ENCODE measurements at regions not wholly inside any gene's neighbourhood (a gene's known extent, or its start where the extent isn't known, plus 50 kb on each side); places are given as distances from the start of the nearest gene placed in this dataset.
A peak's percentile ranks its signal among the peaks of the same experiment; 100 is the strongest.
"Not testable (repeated sequence)": the region's sequence is repeated elsewhere in the genome, so short reads cannot be mapped to it uniquely, and the experiment has no call there.

DNA sequence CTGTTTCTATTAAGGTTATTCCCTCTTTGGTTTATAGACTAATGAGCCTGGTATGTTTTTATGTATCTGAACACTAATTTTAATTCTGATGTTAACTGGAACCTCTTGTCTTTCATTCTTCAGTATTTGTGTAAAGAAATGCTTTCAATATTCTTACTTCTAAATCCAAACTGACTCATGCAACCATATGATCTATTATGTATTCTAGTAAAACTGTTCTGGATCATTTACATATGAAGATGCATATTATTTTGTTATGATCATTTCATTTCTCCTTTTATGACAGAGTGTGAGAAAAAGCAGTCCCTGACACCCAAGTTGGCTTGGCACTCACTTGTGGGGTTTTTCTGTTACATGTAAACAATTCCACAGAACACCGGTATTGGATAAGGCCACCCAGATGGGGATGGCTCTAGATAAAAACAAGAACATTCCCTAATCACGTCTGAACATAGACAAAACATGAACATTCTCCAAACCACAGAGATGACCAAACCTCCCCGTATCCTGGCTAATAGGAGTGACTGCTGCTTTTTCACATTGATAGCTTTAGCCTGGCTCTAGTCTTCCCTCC, 72.2 kb upstream of the EPHB3 start:
- Mint-ChIP-seq H3K27ac (no peak overlapping the region), H3K27me3 (peaks cover 60% of the 10 kb centered on the region), H3K9me3 (no peaks in the 10 kb centered on the region), H3K36me3 (no peaks in the 10 kb centered on the region), H3K4me3 (no peak overlapping the region), H3K4me1 (peaks cover 5% of the 10 kb centered on the region)
- no peak for DNase-seq

- H3K4me3 Mint-ChIP-seq, result no peak overlapping the region
These were observed 70.5 kb upstream of the EPHB3 start for GRCh38 chr3:184491011-184491576.

DNA sequence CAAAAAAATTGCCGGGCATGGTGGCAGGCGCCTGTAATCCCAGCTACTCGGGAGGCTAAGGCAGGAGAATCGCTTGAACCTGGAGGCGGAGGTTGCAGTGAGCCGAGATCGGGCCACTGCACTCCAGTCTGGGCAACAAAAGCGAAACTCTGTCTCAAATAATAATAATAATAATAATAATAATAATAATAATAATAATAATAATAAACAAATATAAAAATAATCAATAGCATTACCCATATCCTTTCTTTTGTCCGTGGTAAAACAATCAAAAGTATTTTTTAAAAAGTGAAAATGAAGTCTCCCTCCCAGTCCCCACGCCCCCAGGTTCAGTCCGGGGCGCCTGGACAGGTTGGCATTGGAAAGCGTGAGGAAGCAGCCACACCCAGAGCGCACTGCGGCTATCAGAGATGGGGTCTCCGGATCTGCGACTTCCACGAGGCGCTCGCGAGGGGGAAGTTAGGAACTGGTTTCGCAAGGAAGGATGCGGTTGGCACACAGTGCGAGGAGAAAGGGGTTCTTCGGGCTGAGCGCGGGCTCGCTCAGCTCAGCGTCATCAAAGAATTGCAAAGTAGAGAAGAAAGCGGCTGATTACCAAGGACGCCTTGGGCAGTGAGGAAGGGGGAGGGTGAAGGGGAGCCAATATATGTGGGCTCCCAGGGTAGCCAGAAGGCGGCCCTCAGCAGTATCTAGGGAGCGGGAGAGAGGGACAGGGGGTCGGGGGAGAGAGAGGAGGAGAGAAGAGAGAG, 69.5 kb upstream of the EPHB3 start:
- H3K9me3 Mint-ChIP-seq, result no peaks in the 10 kb centered on the region
- no peak overlapping the region for H3K27ac Mint-ChIP-seq
- H3K27me3 Mint-ChIP-seq, result peaks cover 60% of the 10 kb centered on the region
- peaks cover 5% of the 10 kb centered on the region for H3K4me1 Mint-ChIP-seq
- peak overlapping the region; percentile 65 for H3K4me3 Mint-ChIP-seq
- no peak for DNase-seq
- H3K36me3 Mint-ChIP-seq, result no peaks in the 10 kb centered on the region

More at GRCh38 chr3:184491011-184491576, 70.5 kb upstream of the EPHB3 start:
- Mint-ChIP-seq H3K4me1 (peaks cover 5% of the 10 kb centered on the region), H3K27me3 (peaks cover 62% of the 10 kb centered on the region), H3K36me3 (no peaks in the 10 kb centered on the region), H3K9me3 (no peaks in the 10 kb centered on the region), H3K27ac (no peak overlapping the region)
- DNase-seq, result no peak

DNA sequence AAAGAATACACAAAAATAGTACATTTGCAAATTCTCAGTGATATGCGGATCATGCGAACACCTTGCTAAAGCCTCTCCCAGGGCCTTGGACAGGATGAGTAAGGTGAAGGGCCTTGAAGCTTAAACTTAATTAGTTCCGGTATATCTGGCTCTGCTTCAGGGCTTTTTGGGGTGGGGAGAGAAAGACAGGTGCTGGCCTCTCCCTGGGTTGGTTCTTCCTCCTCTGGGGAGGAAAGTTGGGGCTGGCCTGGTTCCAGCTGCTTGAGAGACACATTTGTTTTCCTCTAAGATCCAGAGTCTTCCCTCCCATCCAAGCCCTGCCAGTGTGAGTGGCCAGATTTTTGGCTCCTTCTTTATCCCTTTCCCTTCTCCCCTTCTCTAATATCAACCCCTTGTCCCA, 64.7 kb upstream of the EPHB3 start:
- no peak for DNase-seq
- no peak overlapping the region for H3K27ac Mint-ChIP-seq
- no peaks in the 10 kb centered on the region for H3K9me3 Mint-ChIP-seq
- H3K36me3 Mint-ChIP-seq, result no peaks in the 10 kb centered on the region
- peaks cover 47% of the 10 kb centered on the region for H3K27me3 Mint-ChIP-seq
- peaks cover 5% of the 10 kb centered on the region for H3K4me1 Mint-ChIP-seq
- no peak overlapping the region for H3K4me3 Mint-ChIP-seq

DNA sequence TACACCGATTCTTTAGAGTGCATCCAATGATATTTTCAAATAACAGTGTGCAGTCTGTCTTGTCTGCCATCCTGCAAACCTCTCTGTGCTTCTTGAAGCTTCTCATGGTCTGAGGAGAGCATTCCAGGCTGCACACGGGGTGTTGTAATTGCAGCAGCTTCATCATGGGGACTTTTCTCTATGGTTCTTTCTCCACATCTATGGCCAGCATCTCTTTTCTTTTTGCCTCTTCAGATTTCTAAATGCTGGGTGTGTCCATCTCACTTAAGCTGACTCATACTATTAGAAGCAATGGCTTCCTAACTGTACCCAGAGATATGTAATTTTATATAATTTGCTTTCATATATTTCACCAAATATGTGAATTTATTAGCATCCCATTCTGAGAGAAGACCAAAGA, 63.8 kb upstream of the EPHB3 start:
- Mint-ChIP-seq H3K36me3 (no peaks in the 10 kb centered on the region), H3K27ac (no peak overlapping the region), H3K4me3 (no peak overlapping the region), H3K27me3 (peaks cover 44% of the 10 kb centered on the region), H3K4me1 (no peaks in the 10 kb centered on the region), H3K9me3 (no peaks in the 10 kb centered on the region)
- DNase-seq, result no peak

GRCh38 chr3:184498986-184499606, 62.5 kb upstream of the EPHB3 start:
- DNase-seq, result no peak
- Mint-ChIP-seq H3K9me3 (no peaks in the 10 kb centered on the region), H3K36me3 (no peaks in the 10 kb centered on the region), H3K4me3 (no peak overlapping the region), H3K27ac (no peak overlapping the region), H3K4me1 (no peaks in the 10 kb centered on the region), H3K27me3 (peaks cover 32% of the 10 kb centered on the region)

DNA sequence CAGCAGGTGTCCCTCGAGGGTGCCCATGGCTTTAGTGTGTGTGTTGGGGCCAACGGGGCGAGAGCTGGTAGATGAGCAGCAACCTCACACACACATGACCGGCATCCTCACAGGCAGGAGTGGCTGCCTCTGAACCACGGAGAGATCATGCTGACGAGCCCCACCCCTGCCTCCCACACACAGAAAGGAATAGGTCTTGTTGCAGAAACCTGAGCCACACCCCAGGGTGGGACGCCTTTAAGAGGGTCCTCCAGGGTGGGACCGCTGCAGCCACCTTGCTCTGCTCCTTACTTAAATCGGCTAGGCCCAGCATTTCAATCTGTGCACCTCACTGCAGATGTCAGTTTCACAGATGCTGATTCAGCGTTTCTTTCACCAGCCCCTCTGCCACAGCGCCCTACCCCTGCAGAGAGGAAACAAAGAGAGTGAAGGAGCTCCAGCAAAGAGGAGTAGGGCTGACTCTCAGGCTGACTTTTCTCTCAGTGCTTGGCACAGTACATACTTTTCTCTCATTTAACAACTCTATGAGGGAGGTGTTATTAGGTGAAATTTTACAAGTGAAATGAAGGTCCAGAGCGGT, 61.2 kb upstream of the EPHB3 start:
- Mint-ChIP-seq H3K27me3 (peaks cover 23% of the 10 kb centered on the region), H3K9me3 (no peaks in the 10 kb centered on the region), H3K4me1 (no peaks in the 10 kb centered on the region), H3K36me3 (no peaks in the 10 kb centered on the region), H3K4me3 (no peak overlapping the region), H3K27ac (no peak overlapping the region)
- no peak for DNase-seq

- no peak overlapping the region for H3K4me3 Mint-ChIP-seq
- no peak for DNase-seq
- H3K9me3 Mint-ChIP-seq, result no peaks in the 10 kb centered on the region
- H3K36me3 Mint-ChIP-seq, result no peaks in the 10 kb centered on the region
- no peaks in the 10 kb centered on the region for H3K4me1 Mint-ChIP-seq
- H3K27me3 Mint-ChIP-seq, result peaks cover 30% of the 10 kb centered on the region
- H3K27ac Mint-ChIP-seq, result no peak overlapping the region
These were observed 59.4 kb upstream of the EPHB3 start for GRCh38 chr3:184502123-184502667.

GRCh38 chr3:184502841-184503240, 58.7 kb upstream of the EPHB3 start:
- not testable (repeated sequence) for H3K9me3 Mint-ChIP-seq, H3K4me3 Mint-ChIP-seq, H3K36me3 Mint-ChIP-seq, H3K4me1 Mint-ChIP-seq, H3K27ac Mint-ChIP-seq, DNase-seq
- peaks cover 28% of the 10 kb centered on the region for H3K27me3 Mint-ChIP-seq

- Mint-ChIP-seq H3K27me3 (peaks cover 20% of the 10 kb centered on the region), H3K4me3 (no peak overlapping the region), H3K9me3 (no peaks in the 10 kb centered on the region), H3K36me3 (no peaks in the 10 kb centered on the region), H3K27ac (no peak overlapping the region), H3K4me1 (no peaks in the 10 kb centered on the region)
- no peak for DNase-seq
These were observed 57.9 kb upstream of the EPHB3 start for GRCh38 chr3:184503647-184504046.

DNA sequence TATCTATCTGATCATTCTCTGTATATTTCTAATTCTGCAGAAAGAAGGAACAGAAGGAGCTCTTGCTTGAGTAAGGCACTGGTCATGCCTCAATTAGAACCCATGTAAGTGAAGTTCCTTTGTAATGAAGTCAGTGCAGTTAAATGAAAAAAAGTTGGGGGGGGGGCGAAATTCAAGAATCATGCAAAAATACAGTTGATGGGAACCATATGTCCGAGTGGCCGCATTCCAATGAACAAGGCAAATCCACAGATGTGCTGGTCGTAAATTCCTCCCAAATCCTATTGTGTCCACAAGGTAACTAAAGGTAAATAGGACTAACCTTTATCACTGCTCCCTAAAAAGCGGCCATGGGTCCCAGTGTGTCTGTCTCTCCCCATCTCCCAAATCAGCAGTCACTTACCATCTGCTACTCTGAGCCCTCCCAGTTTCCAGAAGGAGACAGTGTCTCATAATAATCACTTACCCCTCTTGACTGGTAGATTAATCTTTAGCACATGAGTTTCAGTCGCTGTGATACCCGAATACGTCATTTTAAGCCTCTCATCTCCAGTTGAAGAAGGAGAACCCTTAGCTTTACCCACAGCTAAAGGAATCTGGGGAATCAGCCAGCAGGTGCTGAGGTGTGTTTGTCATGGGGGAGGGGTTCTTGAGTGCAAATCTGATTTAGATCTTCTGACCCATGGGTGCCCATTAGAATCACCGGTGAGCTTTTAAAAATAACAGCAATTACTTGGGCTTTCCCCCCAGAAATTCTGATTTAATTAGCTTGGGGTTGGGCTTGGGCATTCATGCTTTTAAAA, 56.3 kb upstream of the EPHB3 start:
- peaks cover 15% of the 10 kb centered on the region for H3K27me3 Mint-ChIP-seq
- no peaks in the 10 kb centered on the region for H3K36me3 Mint-ChIP-seq
- H3K27ac Mint-ChIP-seq, result no peak overlapping the region

DNA sequence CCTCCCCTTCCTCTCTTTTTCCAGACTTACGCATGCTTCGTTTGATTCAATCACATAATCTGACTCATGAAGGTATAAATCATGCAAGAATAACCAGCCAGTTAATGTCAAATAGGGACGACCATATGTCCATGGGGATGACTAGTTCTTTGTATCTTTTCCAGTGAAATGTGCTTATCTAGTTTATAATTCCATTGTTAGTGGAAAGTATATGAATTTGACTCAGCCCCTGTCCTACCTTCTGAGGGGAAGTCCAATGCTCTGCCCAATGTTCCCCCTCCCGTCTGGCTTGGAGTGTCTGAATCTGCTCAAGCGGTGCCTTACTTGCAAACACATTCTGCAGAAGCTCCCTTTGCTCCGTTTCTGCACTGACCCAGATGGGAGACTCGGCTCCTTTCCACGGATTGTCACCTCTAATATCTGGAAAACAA, 55.0 kb upstream of the EPHB3 start:
- no peak overlapping the region for H3K4me3 Mint-ChIP-seq
- DNase-seq, result no peak
- no peaks in the 10 kb centered on the region for H3K4me1 Mint-ChIP-seq
- peaks cover 18% of the 10 kb centered on the region for H3K27me3 Mint-ChIP-seq
- H3K36me3 Mint-ChIP-seq, result no peaks in the 10 kb centered on the region
- no peaks in the 10 kb centered on the region for H3K9me3 Mint-ChIP-seq
- H3K27ac Mint-ChIP-seq, result no peak overlapping the region

More for the DNA sequence above, 56.3 kb upstream of the EPHB3 start:
- H3K9me3 Mint-ChIP-seq, result no peaks in the 10 kb centered on the region
- no peaks in the 10 kb centered on the region for H3K4me1 Mint-ChIP-seq
- no peak overlapping the region for H3K4me3 Mint-ChIP-seq
- DNase-seq, result no peak

- Mint-ChIP-seq H3K4me1 (peaks cover 2% of the 10 kb centered on the region), H3K27me3 (peaks cover 36% of the 10 kb centered on the region), H3K9me3 (no peaks in the 10 kb centered on the region), H3K36me3 (no peaks in the 10 kb centered on the region), H3K27ac (no peak overlapping the region), H3K4me3 (no peak overlapping the region)
- DNase-seq, result no peak
These were observed 52.6 kb upstream of the EPHB3 start for GRCh38 chr3:184508938-184509337.

DNA sequence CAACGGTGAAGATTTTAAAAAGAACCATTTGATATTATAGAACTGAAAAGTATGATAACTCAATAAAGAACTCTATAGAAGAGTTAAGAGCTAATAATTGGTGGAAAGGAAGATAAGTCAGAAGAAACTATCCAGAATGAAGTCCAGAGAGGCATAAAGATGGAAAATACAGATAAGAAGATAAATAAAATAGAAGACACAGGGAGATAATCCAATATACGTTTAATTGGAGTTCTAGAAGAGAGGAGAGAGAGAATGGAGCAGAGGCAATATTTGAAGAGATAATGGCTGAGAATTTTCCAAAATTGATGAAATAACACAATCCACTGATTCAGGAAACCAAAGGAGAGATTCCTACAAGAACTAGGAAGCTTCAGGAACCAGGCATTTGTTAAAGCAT, 49.8 kb upstream of the EPHB3 start:
- no peak overlapping the region for H3K4me3 Mint-ChIP-seq
- H3K27ac Mint-ChIP-seq, result no peak overlapping the region
- DNase-seq, result no peak
- no peaks in the 10 kb centered on the region for H3K9me3 Mint-ChIP-seq
- peaks cover 6% of the 10 kb centered on the region for H3K4me1 Mint-ChIP-seq
- H3K36me3 Mint-ChIP-seq, result no peaks in the 10 kb centered on the region
- peaks cover 54% of the 10 kb centered on the region for H3K27me3 Mint-ChIP-seq

All from activated naive CD8-positive, alpha-beta T cell treated with anti-CD3 and anti-CD28 coated beads for 36 hours (primary cell).